ENCODE measurements at regions not wholly inside any gene's neighbourhood (a gene's known extent, or its start where the extent isn't known, plus 50 kb on each side); places are given as distances from the start of the nearest gene placed in this dataset.

DNA sequence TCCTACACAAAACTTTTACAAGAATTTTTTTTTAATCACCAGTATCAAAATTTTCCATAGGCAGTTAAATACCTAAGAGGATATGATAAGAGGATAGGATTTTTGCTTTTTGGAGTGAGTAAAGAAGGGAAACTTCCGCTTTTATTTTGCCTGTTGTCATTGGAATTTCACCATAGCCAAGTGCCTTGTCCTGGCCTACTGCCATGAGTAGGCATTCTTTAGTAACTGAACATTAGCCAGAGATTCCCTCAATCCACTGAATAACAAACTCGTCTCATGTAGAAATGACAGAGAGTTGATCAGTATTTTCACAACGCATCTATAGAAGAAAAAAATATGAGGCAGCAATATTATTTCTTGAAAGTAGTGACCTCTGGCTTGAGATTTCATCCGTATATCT lies 289.6 kb upstream of the ADAMTSL1 start:
- TF ChIP-seq, protein P1, sequence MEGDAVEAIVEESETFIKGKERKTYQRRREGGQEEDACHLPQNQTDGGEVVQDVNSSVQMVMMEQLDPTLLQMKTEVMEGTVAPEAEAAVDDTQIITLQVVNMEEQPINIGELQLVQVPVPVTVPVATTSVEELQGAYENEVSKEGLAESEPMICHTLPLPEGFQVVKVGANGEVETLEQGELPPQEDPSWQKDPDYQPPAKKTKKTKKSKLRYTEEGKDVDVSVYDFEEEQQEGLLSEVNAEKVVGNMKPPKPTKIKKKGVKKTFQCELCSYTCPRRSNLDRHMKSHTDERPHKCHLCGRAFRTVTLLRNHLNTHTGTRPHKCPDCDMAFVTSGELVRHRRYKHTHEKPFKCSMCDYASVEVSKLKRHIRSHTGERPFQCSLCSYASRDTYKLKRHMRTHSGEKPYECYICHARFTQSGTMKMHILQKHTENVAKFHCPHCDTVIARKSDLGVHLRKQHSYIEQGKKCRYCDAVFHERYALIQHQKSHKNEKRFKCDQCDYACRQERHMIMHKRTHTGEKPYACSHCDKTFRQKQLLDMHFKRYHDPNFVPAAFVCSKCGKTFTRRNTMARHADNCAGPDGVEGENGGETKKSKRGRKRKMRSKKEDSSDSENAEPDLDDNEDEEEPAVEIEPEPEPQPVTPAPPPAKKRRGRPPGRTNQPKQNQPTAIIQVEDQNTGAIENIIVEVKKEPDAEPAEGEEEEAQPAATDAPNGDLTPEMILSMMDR (conservative IDR thresholded peaks at IDR 0.05; ENCODE audit: control insufficient read depth, insufficient read depth, low read depth, low read length): no peak
- no peak for DNase-seq (ENCODE audit: low read depth)
- H3K4me3 ChIP-seq (ENCODE audit: control insufficient read depth, low read depth, low read length): no peak overlapping the region

DNA sequence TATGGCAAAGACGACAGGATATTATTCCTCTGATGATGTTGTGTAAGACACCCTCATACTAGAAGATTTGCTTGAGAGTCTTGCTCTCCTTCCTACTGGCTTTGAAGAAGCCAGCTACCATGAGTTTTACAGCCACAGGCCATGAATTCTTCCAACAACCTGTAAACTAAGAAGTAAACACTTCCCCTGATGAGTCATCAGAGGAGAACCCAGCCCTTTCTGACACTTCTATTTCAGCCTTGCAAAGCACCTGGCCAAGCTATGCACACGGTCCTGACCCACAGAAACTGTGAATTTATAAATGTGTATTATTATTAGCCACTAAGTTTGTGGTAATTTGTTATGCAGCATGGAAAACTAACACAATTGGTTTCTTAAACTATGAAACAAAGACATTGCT lies 288.8 kb upstream of the ADAMTSL1 start:
- TF ChIP-seq, protein P1 (conservative IDR thresholded peaks at IDR 0.05; ENCODE audit: control insufficient read depth, insufficient read depth, low read depth, low read length): no peak
- no peak overlapping the region for H3K4me3 ChIP-seq (ENCODE audit: control insufficient read depth, low read depth, low read length)
- no peak for DNase-seq (ENCODE audit: low read depth)

DNA sequence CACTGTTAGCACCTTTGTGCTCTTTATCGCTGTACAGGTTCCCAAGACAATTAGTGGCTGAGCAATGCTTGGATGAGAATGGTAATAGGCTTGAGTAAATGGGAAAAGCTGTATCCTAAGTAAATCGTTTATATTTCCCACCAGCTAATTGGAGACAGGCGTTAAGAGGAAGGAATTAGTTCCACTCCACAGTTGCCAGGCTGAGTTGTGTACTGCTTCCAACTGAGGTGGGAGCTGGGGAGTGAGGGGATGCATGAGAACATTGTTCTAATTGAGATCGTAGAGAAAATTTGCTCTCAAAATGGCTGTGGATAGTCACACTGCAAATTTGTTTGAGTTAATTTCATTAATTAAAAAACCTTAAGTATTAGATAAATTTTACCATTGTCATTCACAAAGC lies 285.0 kb upstream of the ADAMTSL1 start:
- no peak for DNase-seq (ENCODE audit: low read depth)
- no peak overlapping the region for H3K4me3 ChIP-seq (ENCODE audit: control insufficient read depth, low read depth, low read length)
- TF ChIP-seq, protein P1 (conservative IDR thresholded peaks at IDR 0.05; ENCODE audit: control insufficient read depth, insufficient read depth, low read depth, low read length): no peak

DNA sequence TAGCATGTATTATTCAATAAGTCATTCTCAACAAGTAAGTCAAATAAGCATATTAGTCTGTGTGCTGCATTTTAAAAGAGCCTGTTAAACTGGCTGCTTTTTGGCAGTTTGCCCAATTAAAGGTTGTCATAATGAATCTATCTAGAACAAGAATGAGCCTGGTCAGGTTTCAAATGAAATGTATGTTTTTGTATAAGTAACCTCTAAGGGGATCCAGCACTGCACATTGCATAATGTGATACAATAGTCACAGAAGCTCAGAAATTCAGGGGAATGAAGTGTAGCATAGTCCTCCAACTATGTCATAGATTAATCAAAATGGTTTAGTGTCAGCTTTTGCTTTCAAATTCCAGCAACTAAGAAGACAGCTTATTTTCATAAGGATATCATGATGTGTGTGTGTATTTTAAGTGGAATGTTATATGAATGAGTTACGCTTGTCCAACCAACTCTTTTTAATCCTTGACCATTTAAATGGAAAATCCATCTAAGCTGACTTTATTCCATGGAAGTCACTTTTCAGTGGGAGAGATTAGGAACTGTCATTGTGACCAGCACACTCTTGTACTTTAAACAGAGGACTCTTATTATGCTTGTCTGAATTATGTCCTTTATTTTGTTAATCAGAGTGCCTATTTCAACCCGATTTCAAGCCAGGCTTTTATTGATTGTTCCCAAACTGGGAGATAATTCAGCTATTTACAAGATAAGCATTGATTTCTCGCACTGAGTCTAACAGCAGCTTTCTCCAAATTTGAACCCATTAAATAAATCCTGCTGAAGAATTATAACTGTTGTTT lies 283.9 kb upstream of the ADAMTSL1 start:
- DNase-seq (ENCODE audit: low read depth): no peak
- no peak overlapping the region for H3K4me3 ChIP-seq (ENCODE audit: control insufficient read depth, low read depth, low read length)
- TF ChIP-seq, protein P1 (conservative IDR thresholded peaks at IDR 0.05; ENCODE audit: control insufficient read depth, insufficient read depth, low read depth, low read length): no peak

DNA sequence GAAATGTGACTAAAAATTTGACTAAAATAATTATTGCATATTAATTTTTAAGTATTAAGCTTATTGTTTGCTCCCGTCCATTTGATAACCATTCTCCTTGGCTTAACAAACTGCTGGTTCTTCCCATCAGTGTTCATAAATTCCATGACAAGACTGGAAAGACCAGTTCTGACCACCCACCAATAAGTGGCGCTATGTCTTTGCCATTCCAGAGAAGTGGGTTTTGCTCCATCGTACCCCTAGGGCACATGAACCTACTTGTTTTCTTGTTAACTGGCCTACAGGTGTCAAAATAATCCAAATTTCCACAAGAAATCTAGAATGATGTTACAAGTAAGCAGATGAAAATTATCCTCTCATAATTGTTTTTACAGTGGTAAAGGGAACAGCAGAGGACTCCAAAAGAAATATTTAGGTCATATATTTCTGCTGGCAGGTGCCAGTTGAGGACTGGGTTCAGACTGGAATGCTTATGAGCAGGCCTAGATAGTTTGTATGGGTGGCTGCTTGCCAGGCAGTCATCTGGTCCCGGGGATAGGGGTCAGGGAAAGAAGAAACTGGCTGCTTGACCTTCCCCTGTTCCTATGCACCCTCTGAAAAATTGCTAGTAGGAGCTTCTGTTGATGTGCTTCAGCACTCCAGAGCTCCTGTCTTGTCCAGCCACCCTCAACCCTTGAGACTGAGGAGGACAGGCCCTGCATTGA lies 283.1 kb upstream of the ADAMTSL1 start:
- DNase-seq (ENCODE audit: low read depth): no peak

DNA sequence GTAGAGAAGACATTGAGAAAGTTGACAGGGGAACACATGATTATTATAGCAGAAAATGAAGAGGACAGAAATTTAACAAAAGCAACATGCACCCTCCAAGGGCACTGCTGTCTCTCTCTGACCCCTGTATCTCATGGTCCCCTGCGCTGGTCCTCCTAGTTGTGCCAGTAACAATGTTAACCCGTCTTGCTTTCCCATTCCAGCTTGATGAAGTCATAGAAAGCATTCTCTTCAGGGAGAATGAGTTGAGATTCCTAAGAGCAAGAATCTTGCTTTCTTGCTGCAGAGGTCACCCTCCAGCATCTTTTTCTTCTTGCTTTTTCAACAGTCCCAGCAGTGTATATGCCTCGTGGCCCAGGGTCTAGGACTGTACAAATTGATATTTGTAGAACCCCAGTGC lies 279.6 kb upstream of the ADAMTSL1 start:
- H3K4me3 ChIP-seq (ENCODE audit: control insufficient read depth, low read depth, low read length): no peak overlapping the region
- no peak for DNase-seq (ENCODE audit: low read depth)
- TF ChIP-seq, protein P1 (conservative IDR thresholded peaks at IDR 0.05; ENCODE audit: control insufficient read depth, insufficient read depth, low read depth, low read length): no peak

More for the DNA sequence above, 283.1 kb upstream of the ADAMTSL1 start:
- H3K4me3 ChIP-seq (ENCODE audit: control insufficient read depth, low read depth, low read length): no peak overlapping the region
- TF ChIP-seq, protein P1 (conservative IDR thresholded peaks at IDR 0.05; ENCODE audit: control insufficient read depth, insufficient read depth, low read depth, low read length): no peak
